Thyroid gland (tissue), 4 donors: ENCODE measurements at regions not wholly inside any gene's neighbourhood (a gene's known extent, or its start where the extent isn't known, plus 50 kb on each side); places are given as distances from the start of the nearest gene placed in this dataset.

Experiments used
- DNase-seq, 2 donors: peaks; one replicate each; pipeline ENCODE4 v3.0.0-alpha.2; 2019
- H3K27ac ChIP-seq, 3 donors: fragments of 200-600 bp; sonication (generic); 1 replicate in 2 of 3; 2 replicates in 1 of 3; pipeline ENCODE4 v1.5.1; 2016 to 2019; ENCODE audit warnings: mild to moderate bottlenecking in 1 of 3, moderate library complexity in 1 of 3
- H3K27me3 ChIP-seq: fragments of 200-600 bp; sonication (generic); one replicate; pipeline ENCODE4 v1.5.1; 2019
- H3K36me3 ChIP-seq, 2 donors: fragments of 200-600 bp; sonication (generic); one replicate each; pipeline ENCODE4 v1.5.1; 2016 to 2019
- H3K4me1 ChIP-seq, 2 donors: fragments of 200-600 bp; sonication (generic); one replicate each; pipeline ENCODE4 v1.5.1; 2017 to 2019
- H3K4me3 ChIP-seq, 3 donors: fragments of 200-600 bp; sonication (generic); replicated peaks in 1 of 3; 1 replicate in 2 of 3; 2 replicates in 1 of 3; pipeline ENCODE4 v1.5.1; 2016; ENCODE audit warnings: mild to moderate bottlenecking in 1 of 3
- H3K9me3 ChIP-seq: fragments of 200-600 bp; sonication (generic); one replicate; pipeline ENCODE4 v1.5.1; 2017
- POLR2A ChIP-seq, 2 donors: fragments of 450-650 bp; IDR thresholded peaks; one replicate each; pipeline ENCODE4 v1.6.1; 2017; ENCODE audit warnings: antibody characterized with exemption in 2 of 2, mild to moderate bottlenecking in 2 of 2, moderate library complexity in 1 of 2
- WGBS, 2 donors: methylation state at CpG; one replicate each; pipeline ENCODE4 v1.1.5; 2017; 5-methylcytosine and 5-hydroxymethylcytosine counted together
- intact Hi-C: fragments of 100-400 bp; cut with DNase I; formaldehyde crosslinking; loops from one replicate; pipeline ENCODE4 v1.15.1; 2023
- TF ChIP-seq, protein P1 (sequence below), 6 experiments: fragments of 200-600 bp in 3 of 6; fragments of 450-650 bp in 3 of 6; sonication (generic) in 3 of 6; IDR thresholded peaks; one replicate each; pipeline ENCODE4 v1.5.1; 2016 to 2019; ENCODE audit warnings: antibody characterized with exemption in 6 of 6, mild to moderate bottlenecking in 2 of 6, inconsistent platforms in 1 of 6, moderate library complexity in 1 of 6

DNA sequence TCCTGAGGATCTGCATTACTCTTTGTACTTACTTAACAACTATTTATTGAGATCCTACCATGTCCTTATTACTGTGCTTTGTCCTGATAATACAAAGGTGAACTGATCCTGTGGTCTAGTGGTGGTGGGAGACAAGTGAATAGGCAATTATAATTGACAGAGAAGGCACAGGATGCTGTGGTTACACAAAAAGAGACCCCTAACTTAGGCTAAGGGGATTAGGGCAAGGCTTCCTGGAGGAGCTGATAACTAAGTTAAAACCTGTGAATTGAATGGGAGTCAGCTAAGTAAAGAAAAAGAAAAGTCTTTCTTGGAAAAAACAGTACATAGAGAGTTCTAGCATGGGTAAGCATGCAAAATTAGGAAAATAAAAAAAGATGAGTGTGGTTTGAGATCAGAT is 164.4 kb downstream of the LARP7 start:
- H3K27ac ChIP-seq, result no peak overlapping the region
- H3K36me3 ChIP-seq, result no peaks in the 10 kb centered on the region
- H3K4me1 ChIP-seq, result no peaks in the 10 kb centered on the region
- H3K27me3 ChIP-seq, result no peaks in the 10 kb centered on the region
- intact Hi-C loops, result no loop called here
- no peak for DNase-seq
- TF ChIP-seq, protein P1, sequence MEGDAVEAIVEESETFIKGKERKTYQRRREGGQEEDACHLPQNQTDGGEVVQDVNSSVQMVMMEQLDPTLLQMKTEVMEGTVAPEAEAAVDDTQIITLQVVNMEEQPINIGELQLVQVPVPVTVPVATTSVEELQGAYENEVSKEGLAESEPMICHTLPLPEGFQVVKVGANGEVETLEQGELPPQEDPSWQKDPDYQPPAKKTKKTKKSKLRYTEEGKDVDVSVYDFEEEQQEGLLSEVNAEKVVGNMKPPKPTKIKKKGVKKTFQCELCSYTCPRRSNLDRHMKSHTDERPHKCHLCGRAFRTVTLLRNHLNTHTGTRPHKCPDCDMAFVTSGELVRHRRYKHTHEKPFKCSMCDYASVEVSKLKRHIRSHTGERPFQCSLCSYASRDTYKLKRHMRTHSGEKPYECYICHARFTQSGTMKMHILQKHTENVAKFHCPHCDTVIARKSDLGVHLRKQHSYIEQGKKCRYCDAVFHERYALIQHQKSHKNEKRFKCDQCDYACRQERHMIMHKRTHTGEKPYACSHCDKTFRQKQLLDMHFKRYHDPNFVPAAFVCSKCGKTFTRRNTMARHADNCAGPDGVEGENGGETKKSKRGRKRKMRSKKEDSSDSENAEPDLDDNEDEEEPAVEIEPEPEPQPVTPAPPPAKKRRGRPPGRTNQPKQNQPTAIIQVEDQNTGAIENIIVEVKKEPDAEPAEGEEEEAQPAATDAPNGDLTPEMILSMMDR (IDR thresholded peaks at IDR 0.05), result no peak
- TF ChIP-seq POLR2A (IDR thresholded peaks at IDR 0.05), result no peak
- H3K4me3 ChIP-seq, result no peak overlapping the region
- H3K9me3 ChIP-seq, result no peaks in the 10 kb centered on the region

DNA sequence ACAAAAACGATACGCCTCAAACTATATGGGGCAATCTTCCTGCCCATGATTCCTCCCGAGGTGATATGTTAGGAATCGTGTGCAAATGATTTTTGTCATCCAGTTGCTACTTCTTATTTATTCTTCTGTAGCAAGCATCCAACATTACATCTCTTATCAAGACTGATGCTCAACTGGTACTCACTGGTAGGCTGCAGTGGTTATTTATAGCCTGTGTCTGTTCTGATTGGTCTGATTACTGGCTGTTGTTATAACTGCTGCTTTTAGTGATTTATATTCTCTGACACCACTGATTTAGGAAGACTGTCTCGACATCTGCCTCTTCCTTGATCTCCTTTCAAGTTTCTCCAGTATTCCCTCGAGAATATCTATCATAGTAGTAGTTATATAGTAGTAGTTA is 165.8 kb downstream of the LARP7 start:
- no peaks in the 10 kb centered on the region for H3K9me3 ChIP-seq
- no peaks in the 10 kb centered on the region for H3K4me1 ChIP-seq
- intact Hi-C loops, result no loop called here
- no peak for DNase-seq
- H3K27me3 ChIP-seq, result no peaks in the 10 kb centered on the region
- H3K36me3 ChIP-seq, result no peaks in the 10 kb centered on the region
- no peak overlapping the region for H3K4me3 ChIP-seq
- H3K27ac ChIP-seq, result no peak overlapping the region
- 82 to 87% methylated on average over 6 of the region's 6 CpGs for WGBS, 2 donors
- TF ChIP-seq, protein P1 (IDR thresholded peaks at IDR 0.05), result no peak
- no peak for TF ChIP-seq POLR2A (IDR thresholded peaks at IDR 0.05)

GRCh38 chr4:112807083-112807482 is 170.1 kb downstream of the LARP7 start:
- intact Hi-C loops, result no loop called here
- DNase-seq, result no peak
- Histone ChIP-seq H3K36me3 (no peaks in the 10 kb centered on the region), H3K27me3 (no peaks in the 10 kb centered on the region), H3K9me3 (no peaks in the 10 kb centered on the region), H3K4me3 (no peak overlapping the region), H3K4me1 (no peaks in the 10 kb centered on the region), H3K27ac (no peak overlapping the region)
- WGBS, 2 donors, result 80 to 83% methylated on average over 2 of the region's 2 CpGs
- no peak for TF ChIP-seq POLR2A (IDR thresholded peaks at IDR 0.05)
- TF ChIP-seq, protein P1 (IDR thresholded peaks at IDR 0.05), result no peak

DNA sequence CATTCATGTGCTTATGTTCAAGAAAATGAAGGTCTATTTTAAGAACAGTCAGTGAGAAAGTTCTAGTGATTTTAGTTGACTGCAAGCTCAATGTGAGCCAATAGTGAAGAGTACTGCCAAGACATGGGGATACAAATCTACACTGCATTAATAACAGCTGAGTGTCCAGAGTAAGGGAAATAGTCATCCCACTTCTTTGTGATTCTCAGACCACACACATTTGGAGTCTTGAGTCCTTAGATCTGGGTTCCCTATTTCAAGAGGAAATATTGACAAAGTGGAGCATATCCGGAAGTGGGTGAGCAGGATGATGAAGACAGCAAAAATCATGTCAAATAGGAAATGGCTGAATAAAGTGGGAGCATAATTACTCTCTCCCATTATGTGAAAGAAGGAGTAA is 171.1 kb downstream of the LARP7 start:
- no peak overlapping the region for H3K4me3 ChIP-seq
- WGBS, 2 donors, result 71 to 75% methylated on average over 1 of the region's 1 CpG
- no peaks in the 10 kb centered on the region for H3K27me3 ChIP-seq
- H3K9me3 ChIP-seq, result no peaks in the 10 kb centered on the region
- H3K27ac ChIP-seq, result no peak overlapping the region
- TF ChIP-seq POLR2A (IDR thresholded peaks at IDR 0.05), result no peak
- no peaks in the 10 kb centered on the region for H3K36me3 ChIP-seq
- intact Hi-C loops, result no loop called here
- DNase-seq, result no peak
- no peaks in the 10 kb centered on the region for H3K4me1 ChIP-seq

GRCh38 chr4:112813790-112814189 is 176.8 kb downstream of the LARP7 start:
- Histone ChIP-seq H3K36me3 (no peaks in the 10 kb centered on the region), H3K4me1 (peaks cover 6 to 9% of the 10 kb centered on the region in 2 donors), H3K27me3 (no peaks in the 10 kb centered on the region), H3K4me3 (no peak overlapping the region), H3K27ac (no peak overlapping the region), H3K9me3 (no peaks in the 10 kb centered on the region)
- no peak for DNase-seq
- TF ChIP-seq POLR2A (IDR thresholded peaks at IDR 0.05), result no peak
- intact Hi-C loops, result no loop called here
- 61 to 69% methylated on average over 2 of the region's 2 CpGs for WGBS, 2 donors

DNA sequence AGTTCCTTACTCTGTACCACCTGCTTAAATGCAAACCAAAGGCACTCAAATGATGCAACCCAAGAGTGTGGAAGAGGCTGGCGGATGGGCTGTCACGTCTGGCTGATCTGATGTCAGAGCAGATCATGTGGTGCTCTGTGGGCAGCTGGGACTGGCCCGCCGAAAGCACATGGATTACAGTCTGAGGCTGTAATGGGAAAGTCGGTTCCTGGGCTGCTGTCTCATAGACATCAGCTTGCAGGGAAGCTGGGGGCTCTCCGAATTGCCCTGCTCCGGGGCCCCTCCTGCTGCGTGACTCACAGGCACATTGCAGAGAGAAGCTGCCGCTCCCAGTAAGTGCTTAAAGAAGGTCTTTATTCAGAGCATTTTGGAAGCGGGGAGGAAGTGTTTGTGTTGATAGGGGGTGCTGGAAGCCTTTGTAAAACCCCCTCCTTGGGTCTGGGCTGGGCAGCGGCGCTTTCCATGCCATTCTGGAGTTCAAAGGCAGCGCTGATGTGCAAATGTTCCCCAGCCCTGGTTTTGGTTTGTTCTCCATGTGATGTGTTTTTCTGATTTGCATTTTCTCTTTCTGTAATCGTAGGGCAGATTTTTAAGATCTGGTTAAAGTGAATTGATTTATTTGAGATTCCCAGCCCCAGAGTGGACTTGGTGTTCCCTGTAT is 181.1 kb downstream of the LARP7 start:
- Histone ChIP-seq H3K27ac (no peak overlapping the region), H3K27me3 (no peaks in the 10 kb centered on the region), H3K36me3 (no peaks in the 10 kb centered on the region), H3K4me1 (peaks cover 6 to 9% of the 10 kb centered on the region in 2 donors), H3K9me3 (no peaks in the 10 kb centered on the region), H3K4me3 (peak overlapping the region in 1 of 3 donors; percentile 2)
- TF ChIP-seq, protein P1 (IDR thresholded peaks at IDR 0.05), result no peak
- TF ChIP-seq POLR2A (IDR thresholded peaks at IDR 0.05), result no peak
- 1 to 2% methylated on average over 14 of the region's 14 CpGs for WGBS, 2 donors
- intact Hi-C loops, result no loop called here
- peak; percentile 31 for DNase-seq
